ENCODE measurements at regions not wholly inside any gene's neighbourhood (a gene's known extent, or its start where the extent isn't known, plus 50 kb on each side); places are given as distances from the start of the nearest gene placed in this dataset.

DNA sequence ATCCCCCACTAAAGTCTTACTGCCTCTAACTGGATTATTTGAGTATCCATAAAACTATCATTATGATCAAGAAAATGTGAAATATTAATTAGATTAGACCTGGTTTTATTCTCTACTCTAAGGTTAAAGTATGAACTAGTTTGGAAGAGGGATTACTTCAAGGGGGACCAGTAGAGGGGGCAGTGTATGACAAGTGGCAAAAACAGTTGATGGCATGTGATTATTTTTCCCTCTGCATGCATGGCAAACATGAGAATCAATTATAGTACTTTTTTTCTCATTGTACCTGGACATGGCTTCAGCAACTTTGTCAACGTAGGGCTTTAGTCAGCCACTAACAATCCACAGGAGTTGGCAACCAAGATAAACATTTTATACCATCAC lies 145.0 kb upstream of the SLC38A2 start:
- no peaks in the 10 kb centered on the region for H3K27me3 Mint-ChIP-seq (ENCODE audit: unreplicated experiment)
- H3K36me3 Mint-ChIP-seq (ENCODE audit: insufficient read depth, unreplicated experiment): no peaks in the 10 kb centered on the region
- H3K9me3 Mint-ChIP-seq (ENCODE audit: low read depth, unreplicated experiment): no peaks in the 10 kb centered on the region
- intact Hi-C loops (cut with micrococcal nuclease; ENCODE audit: unreplicated experiment): no loop called here
- DNase-seq: no peak
- CTCF ChIA-PET: no interaction called here
- H3K4me3 Mint-ChIP-seq (ENCODE audit: low read depth, unreplicated experiment): no peak overlapping the region
- BruUV-seq (replicated peaks): no TSS peak
- no peak overlapping the region for H3K27ac Mint-ChIP-seq (ENCODE audit: unreplicated experiment)
- TF ChIP-seq, protein P1, sequence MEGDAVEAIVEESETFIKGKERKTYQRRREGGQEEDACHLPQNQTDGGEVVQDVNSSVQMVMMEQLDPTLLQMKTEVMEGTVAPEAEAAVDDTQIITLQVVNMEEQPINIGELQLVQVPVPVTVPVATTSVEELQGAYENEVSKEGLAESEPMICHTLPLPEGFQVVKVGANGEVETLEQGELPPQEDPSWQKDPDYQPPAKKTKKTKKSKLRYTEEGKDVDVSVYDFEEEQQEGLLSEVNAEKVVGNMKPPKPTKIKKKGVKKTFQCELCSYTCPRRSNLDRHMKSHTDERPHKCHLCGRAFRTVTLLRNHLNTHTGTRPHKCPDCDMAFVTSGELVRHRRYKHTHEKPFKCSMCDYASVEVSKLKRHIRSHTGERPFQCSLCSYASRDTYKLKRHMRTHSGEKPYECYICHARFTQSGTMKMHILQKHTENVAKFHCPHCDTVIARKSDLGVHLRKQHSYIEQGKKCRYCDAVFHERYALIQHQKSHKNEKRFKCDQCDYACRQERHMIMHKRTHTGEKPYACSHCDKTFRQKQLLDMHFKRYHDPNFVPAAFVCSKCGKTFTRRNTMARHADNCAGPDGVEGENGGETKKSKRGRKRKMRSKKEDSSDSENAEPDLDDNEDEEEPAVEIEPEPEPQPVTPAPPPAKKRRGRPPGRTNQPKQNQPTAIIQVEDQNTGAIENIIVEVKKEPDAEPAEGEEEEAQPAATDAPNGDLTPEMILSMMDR (IDR thresholded peaks at IDR 0.05; ENCODE audit: unreplicated experiment): no peak
- peaks cover 18% of the 10 kb centered on the region for H3K4me1 Mint-ChIP-seq (ENCODE audit: low read depth, unreplicated experiment)

- Mint-ChIP-seq H3K36me3 (ENCODE audit: insufficient read depth, unreplicated experiment) (no peaks in the 10 kb centered on the region), H3K4me1 (ENCODE audit: low read depth, unreplicated experiment) (peaks cover 20% of the 10 kb centered on the region), H3K9me3 (ENCODE audit: low read depth, unreplicated experiment) (no peaks in the 10 kb centered on the region), H3K27me3 (ENCODE audit: unreplicated experiment) (no peaks in the 10 kb centered on the region), H3K27ac (ENCODE audit: unreplicated experiment) (no peak overlapping the region), H3K4me3 (ENCODE audit: low read depth, unreplicated experiment) (no peak overlapping the region)
- BruUV-seq (replicated peaks): no TSS peak
- CTCF ChIA-PET: no interaction called here
- TF ChIP-seq, protein P1 (IDR thresholded peaks at IDR 0.05; ENCODE audit: unreplicated experiment): no peak
- DNase-seq: no peak
- intact Hi-C loops (cut with micrococcal nuclease; ENCODE audit: unreplicated experiment): no loop called here
Observed at GRCh38 chr12:46516933-46517578, 144.5 kb upstream of the SLC38A2 start.

GRCh38 chr12:46516238-46516932 lies 143.8 kb upstream of the SLC38A2 start:
- DNase-seq: no peak
- H3K4me3 Mint-ChIP-seq (ENCODE audit: low read depth, unreplicated experiment): no peak overlapping the region
- H3K36me3 Mint-ChIP-seq (ENCODE audit: insufficient read depth, unreplicated experiment): no peaks in the 10 kb centered on the region
- no peak overlapping the region for H3K27ac Mint-ChIP-seq (ENCODE audit: unreplicated experiment)
- H3K27me3 Mint-ChIP-seq (ENCODE audit: unreplicated experiment): no peaks in the 10 kb centered on the region
- TF ChIP-seq, protein P1 (IDR thresholded peaks at IDR 0.05; ENCODE audit: unreplicated experiment): no peak
- no peaks in the 10 kb centered on the region for H3K9me3 Mint-ChIP-seq (ENCODE audit: low read depth, unreplicated experiment)
- BruUV-seq (replicated peaks): no TSS peak
- CTCF ChIA-PET: no interaction called here
- peaks cover 20% of the 10 kb centered on the region for H3K4me1 Mint-ChIP-seq (ENCODE audit: low read depth, unreplicated experiment)
- intact Hi-C loops (cut with micrococcal nuclease; ENCODE audit: unreplicated experiment): no loop called here

DNA sequence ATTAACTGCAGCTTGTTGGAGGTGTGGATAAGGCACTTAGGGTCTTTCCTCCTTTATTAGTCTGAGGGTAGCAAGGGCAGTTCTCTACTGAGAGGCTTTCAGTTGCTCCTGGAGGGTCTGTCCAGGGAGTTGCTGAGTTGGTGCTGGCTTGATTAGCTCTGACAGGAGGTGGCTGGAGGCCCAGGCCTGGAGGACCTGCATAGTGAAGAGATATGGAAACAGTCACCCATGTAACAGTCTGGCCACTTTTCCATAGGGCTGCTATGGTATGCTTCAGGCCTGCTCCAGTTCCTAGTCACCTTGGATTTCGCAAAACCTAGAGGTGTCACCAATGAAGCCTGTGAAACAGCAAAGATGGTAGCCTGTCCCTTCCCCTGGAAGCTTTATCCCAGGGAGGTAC lies 143.3 kb upstream of the SLC38A2 start:
- CTCF ChIA-PET: no interaction called here
- TF ChIP-seq, protein P1 (IDR thresholded peaks at IDR 0.05; ENCODE audit: unreplicated experiment): no peak
- H3K36me3 Mint-ChIP-seq (ENCODE audit: insufficient read depth, unreplicated experiment): no peaks in the 10 kb centered on the region
- H3K4me1 Mint-ChIP-seq (ENCODE audit: low read depth, unreplicated experiment): peaks cover 20% of the 10 kb centered on the region
- no peak overlapping the region for H3K27ac Mint-ChIP-seq (ENCODE audit: unreplicated experiment)
- H3K27me3 Mint-ChIP-seq (ENCODE audit: unreplicated experiment): no peaks in the 10 kb centered on the region
- no peaks in the 10 kb centered on the region for H3K9me3 Mint-ChIP-seq (ENCODE audit: low read depth, unreplicated experiment)
- no peak overlapping the region for H3K4me3 Mint-ChIP-seq (ENCODE audit: low read depth, unreplicated experiment)
- intact Hi-C loops (cut with micrococcal nuclease; ENCODE audit: unreplicated experiment): no loop called here
- no TSS peak for BruUV-seq (replicated peaks)
- no peak for DNase-seq

Measured in Calu3 (cell line).